Omental fat pad (tissue), 3 donors: ENCODE measurements at regions not wholly inside any gene's neighbourhood (a gene's known extent, or its start where the extent isn't known, plus 50 kb on each side); places are given as distances from the start of the nearest gene placed in this dataset.

ENCODE experiments used
- ATAC-seq: fragments of 150-250 bp; one replicate; pipeline ENCODE4 v1.9.1; 2016; ENCODE audit warnings: mild to moderate bottlenecking, moderate library complexity; ENCODE audit not compliant: low FRiP score
- DNase-seq: peaks from one replicate; pipeline ENCODE4 v3.0.0-alpha.2; 2019; ENCODE audit warnings: low spot score
- TF ChIP-seq, protein P1 (sequence below), 3 donors: fragments of 450-650 bp; IDR thresholded peaks; one replicate each; pipeline ENCODE4 v1.5.1; 2016 to 2017; ENCODE audit warnings: antibody characterized with exemption in 3 of 3, mild to moderate bottlenecking in 3 of 3, moderate library complexity in 2 of 3

DNA sequence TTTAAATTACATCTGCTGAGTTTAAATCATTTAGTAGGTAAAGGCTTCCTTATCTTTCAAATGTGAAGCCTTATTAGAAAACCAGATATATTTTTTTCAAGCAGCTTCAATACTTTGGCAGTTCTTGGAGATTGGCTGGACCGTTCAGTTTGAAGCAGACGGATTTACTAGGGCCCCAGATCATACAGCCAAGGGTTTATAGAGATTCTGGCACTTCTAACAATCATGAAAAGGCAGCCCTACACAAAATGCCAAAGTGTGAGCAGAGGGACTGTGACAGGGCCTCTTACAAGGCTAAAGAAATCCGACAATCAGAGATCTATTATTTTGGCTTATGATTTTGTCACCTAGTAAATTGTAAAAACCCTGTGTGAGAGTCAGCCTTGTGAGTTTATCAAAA lies 162.8 kb upstream of the SLC38A2 start:
- no peak for ATAC-seq
- no peak for DNase-seq
- TF ChIP-seq, protein P1, sequence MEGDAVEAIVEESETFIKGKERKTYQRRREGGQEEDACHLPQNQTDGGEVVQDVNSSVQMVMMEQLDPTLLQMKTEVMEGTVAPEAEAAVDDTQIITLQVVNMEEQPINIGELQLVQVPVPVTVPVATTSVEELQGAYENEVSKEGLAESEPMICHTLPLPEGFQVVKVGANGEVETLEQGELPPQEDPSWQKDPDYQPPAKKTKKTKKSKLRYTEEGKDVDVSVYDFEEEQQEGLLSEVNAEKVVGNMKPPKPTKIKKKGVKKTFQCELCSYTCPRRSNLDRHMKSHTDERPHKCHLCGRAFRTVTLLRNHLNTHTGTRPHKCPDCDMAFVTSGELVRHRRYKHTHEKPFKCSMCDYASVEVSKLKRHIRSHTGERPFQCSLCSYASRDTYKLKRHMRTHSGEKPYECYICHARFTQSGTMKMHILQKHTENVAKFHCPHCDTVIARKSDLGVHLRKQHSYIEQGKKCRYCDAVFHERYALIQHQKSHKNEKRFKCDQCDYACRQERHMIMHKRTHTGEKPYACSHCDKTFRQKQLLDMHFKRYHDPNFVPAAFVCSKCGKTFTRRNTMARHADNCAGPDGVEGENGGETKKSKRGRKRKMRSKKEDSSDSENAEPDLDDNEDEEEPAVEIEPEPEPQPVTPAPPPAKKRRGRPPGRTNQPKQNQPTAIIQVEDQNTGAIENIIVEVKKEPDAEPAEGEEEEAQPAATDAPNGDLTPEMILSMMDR (IDR thresholded peaks at IDR 0.05), result no peak

DNA sequence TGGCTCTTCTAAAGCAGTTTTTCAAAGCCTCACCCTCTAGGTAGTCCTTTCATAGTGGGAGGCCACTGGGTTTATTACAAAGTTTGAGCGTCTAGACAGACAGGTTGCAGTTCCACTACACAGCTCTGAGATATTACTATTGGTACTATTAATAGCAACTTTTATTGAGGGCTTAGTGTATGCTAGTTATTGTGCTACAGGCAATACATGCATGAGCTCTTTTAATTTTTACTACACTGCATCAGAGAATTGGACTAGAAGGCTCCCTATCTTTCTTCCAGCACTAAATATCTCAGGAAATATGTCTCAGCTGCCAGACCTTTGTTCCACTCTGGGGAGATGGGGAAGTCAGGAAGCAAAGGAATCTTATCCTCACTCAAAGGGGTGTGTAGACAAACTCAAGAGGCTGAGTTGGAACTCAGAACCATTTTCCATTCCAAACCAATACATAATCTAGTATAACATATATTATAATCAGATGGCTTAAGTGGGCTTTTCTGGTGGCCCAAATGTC lies 161.8 kb upstream of the SLC38A2 start:
- ATAC-seq (no peak), DNase-seq (no peak)
- TF ChIP-seq, protein P1 (IDR thresholded peaks at IDR 0.05), result no peak

DNA sequence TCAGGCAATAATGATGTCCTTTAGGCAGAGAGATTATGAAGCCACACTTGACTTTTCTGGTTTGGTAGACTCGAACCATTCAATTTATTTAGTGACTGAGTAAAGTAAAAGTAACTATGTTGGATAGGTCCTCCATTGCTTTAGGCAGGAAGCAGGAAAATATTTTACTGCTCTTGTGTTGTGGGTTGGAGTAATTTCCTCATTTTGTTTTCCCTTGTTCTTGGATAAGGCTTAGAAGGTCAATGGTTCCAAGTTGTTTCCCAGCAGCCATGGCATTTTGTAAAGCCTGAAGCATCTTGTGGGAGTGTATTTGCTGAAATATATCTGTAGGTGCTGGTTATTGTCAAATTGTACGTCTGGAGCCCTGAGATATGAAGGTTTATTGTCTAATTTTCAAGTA lies 161.2 kb upstream of the SLC38A2 start:
- ATAC-seq, result no peak
- DNase-seq, result no peak
- TF ChIP-seq, protein P1 (IDR thresholded peaks at IDR 0.05), result no peak

DNA sequence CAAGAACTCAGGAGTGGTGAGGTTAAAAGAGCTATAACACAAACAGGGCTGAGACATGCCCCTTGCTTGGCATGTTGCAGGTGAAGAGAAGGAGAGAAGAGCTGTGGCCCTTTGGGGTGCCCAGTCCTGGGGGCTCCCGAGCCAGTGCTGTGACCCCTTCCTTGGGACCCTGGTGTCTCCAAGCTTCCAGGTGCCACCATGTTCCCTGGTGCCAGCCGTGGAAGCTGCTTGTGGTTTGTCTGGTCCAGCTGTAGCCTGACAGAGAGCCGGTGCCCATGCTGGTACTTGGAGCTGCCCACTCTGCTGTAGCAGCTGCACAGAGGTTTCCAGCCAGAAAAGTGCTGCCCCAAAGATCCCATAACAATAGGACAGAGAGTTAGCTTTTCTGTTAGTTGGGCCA lies 159.2 kb upstream of the SLC38A2 start:
- ATAC-seq (no peak), DNase-seq (no peak)
- TF ChIP-seq, protein P1 (IDR thresholded peaks at IDR 0.05), result no peak

DNA sequence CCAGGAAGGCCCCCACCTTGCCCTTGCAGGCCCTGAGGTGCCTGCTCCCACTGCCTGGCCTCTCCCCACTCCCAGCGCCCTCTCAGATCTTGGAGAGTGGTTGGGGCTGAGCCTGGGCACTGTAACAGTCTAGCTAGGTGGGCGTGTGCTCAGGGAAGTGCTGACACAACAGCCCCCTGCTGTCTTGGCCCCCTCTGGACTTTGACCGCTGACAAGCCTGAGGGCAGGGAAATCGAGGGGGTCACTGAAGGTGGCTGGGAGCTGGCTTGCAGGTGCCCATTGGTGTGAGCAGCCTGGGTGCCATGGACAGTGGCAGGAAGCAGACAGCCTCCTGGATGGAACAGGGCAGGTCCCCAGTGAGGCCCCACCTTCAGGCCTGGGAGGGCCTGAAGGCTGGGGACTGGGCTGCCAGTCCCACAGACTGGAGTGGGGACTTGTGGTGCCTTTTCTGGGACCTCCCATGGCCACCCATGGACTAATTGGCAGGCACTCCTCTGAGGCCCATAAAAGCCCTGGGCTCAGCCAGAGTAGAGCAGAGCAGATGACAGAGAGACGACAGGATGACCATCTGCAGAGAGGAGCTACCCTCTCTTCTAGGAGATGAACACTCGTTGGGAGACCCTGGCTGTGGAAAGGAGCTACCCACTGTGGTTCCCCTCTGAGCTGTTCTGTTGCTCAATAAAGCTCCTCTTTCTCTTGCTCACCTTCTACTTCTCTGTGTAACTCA lies 158.6 kb upstream of the SLC38A2 start:
- ATAC-seq (peak; percentile 37), DNase-seq (no peak)
- TF ChIP-seq, protein P1 (IDR thresholded peaks at IDR 0.05), result no peak

DNA sequence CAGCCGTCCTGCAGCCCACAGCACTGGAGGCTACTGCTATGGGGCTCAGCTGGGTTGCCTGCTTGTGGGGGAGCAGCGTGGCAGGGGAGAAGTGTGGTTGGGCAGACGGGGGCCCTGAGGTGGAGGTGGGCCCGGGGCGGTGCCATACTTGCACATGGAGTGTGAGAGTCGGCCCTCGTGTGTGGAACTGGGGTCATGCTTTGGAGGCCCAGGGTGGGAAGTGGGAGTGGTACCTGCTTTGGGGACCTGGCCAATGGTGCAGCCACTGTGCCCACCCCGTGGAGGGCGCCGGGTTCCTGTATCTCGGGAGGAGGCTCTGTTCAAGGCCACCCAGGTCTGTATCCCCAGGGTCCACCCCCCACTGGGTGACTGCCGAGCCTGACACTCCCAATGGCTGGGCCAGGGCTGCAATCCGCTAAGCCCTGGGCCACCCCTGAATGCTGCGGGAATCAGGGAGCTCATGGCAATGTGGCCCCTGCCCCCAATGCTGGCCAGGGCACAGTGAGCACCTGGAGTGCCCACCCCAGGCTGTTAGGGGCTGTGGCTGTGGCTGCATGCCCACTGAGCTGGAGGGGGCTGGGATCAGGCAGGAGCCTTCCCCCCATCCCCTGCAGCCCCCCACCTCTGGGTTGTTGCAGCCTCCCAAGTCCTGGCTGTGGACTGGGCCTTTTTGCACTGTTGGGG lies 157.9 kb upstream of the SLC38A2 start:
- no peak for DNase-seq
- peak; percentile 31 for ATAC-seq
- TF ChIP-seq, protein P1 (IDR thresholded peaks at IDR 0.05), result no peak

DNA sequence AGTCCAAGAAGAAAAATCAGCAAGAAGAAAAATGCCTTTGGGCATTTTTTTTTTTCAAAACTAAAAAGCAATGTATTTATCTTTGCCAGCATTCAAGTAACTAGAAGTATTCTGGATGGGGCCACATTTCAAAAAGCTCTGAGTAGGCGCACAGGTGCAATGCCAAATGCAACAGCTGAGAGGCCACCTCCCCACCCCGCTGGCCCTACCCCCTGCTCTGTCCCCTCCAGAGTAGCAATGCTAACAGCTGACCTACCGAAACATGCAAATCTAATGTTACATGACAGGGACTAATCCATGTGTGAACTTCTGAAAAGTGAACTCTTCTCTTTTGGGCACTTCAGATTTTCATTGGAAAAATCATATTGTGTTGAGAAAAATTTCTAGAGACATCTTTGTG lies 153.7 kb upstream of the SLC38A2 start:
- DNase-seq (no peak), ATAC-seq (no peak)
- TF ChIP-seq, protein P1 (IDR thresholded peaks at IDR 0.05), result no peak
